ENCODE measurements at regions not wholly inside any gene's neighbourhood (a gene's known extent, or its start where the extent isn't known, plus 50 kb on each side); places are given as distances from the start of the nearest gene placed in this dataset.

DNA sequence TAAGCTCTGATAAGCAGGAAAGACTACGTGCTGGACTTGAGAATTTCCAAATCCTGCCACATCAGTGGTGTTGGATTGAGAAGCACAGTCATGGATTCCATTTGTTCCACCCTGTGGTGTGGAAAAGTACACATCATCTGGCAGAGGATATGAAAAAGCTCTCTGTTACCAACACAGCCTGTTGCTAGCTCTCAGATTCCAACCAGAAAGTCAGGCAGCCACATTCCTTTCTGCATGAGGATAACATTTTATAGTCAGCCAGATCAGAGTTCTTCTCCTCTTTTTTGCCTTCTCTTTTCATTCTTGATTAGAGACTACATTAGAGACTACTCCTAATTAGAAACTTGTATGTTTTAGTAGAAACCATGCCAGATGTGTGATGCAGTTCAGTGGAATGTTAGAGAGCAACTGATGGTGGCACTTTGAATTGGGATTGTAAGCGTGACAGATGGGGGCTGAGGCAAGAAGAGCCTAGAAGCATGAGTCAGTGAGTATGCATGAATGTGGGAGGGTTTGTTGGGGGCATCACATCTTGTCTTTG lies 61.2 kb upstream of the STXBP6 start:
- H3K27ac ChIP-seq, result no peak overlapping the region
- H3K4me1 ChIP-seq, result no peaks in the 10 kb centered on the region
- no peaks in the 10 kb centered on the region for H3K27me3 ChIP-seq (ENCODE audit: insufficient read depth in 3 of 3, low read length in 2 of 3)
- TF ChIP-seq, protein P1, sequence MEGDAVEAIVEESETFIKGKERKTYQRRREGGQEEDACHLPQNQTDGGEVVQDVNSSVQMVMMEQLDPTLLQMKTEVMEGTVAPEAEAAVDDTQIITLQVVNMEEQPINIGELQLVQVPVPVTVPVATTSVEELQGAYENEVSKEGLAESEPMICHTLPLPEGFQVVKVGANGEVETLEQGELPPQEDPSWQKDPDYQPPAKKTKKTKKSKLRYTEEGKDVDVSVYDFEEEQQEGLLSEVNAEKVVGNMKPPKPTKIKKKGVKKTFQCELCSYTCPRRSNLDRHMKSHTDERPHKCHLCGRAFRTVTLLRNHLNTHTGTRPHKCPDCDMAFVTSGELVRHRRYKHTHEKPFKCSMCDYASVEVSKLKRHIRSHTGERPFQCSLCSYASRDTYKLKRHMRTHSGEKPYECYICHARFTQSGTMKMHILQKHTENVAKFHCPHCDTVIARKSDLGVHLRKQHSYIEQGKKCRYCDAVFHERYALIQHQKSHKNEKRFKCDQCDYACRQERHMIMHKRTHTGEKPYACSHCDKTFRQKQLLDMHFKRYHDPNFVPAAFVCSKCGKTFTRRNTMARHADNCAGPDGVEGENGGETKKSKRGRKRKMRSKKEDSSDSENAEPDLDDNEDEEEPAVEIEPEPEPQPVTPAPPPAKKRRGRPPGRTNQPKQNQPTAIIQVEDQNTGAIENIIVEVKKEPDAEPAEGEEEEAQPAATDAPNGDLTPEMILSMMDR (IDR thresholded peaks at IDR 0.05), result no peak
- peaks cover 4% of the 10 kb centered on the region for H3K9me3 ChIP-seq
- intact Hi-C loops (cut with DNase I), result no loop called here
- DNase-seq (no peak), ATAC-seq (peak; percentile 36 to 86 (median 58))
- 21 to 30% (median 22%) methylated on average over 2 of the region's 2 CpGs for whole genome bisulfite sequencing, 3 donors
- no peak overlapping the region for H3K4me3 ChIP-seq
- no peaks in the 10 kb centered on the region for H3K36me3 ChIP-seq (ENCODE audit: insufficient read depth in 1 of 2, low read depth in 1 of 2)

DNA sequence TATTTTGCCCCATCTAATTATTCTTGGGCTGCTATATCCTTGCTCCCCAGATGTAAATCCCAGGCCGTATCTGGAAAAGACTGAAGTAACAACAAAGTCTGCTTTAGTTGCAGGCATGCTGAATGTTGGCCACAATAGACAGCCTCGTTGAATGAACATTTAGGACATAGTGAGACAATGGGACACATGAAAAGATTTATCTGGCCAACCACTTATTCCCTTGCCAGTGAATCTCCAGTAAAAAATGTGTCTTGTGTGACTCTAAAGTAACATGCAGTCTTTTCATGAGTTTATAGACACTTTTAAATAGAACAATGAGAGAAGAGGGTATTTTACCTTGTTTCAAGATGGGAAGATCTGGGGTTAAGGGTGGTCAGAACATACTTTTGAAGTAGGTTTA lies 60.2 kb upstream of the STXBP6 start:
- no peak for DNase-seq
- no peaks in the 10 kb centered on the region for H3K4me1 ChIP-seq
- H3K27ac ChIP-seq, result no peak overlapping the region
- no peak for ATAC-seq
- H3K27me3 ChIP-seq (ENCODE audit: insufficient read depth in 3 of 3, low read length in 2 of 3), result no peaks in the 10 kb centered on the region
- TF ChIP-seq, protein P1 (IDR thresholded peaks at IDR 0.05), result no peak
- intact Hi-C loops (cut with DNase I), result no loop called here
- no peaks in the 10 kb centered on the region for H3K36me3 ChIP-seq (ENCODE audit: insufficient read depth in 1 of 2, low read depth in 1 of 2)
- H3K9me3 ChIP-seq, result peaks cover 4% of the 10 kb centered on the region
- H3K4me3 ChIP-seq, result no peak overlapping the region
- 28 to 49% (median 38%) methylated on average over 2 of the region's 2 CpGs for WGBS, 3 donors

DNA sequence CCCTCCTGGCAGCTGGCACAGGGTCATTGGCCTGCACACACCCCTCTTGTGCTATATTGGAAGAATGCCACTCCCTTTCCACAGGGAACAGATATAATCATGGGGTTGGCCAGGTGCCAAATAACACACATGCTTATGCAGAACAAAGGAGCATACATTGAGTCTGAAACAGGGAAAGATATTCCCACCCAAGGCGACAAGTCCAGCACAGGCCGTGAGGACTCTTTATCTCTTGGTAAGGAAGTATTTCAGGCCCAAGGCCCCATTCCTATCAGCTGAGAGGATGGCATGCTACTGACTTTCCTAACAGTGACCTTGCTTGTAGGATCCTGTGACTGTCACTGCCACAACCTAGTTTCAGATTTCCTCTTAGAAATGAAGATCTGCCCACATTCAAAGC lies 59.0 kb upstream of the STXBP6 start:
- H3K4me1 ChIP-seq, result no peaks in the 10 kb centered on the region
- ATAC-seq, result no peak
- no peaks in the 10 kb centered on the region for H3K36me3 ChIP-seq (ENCODE audit: insufficient read depth in 1 of 2, low read depth in 1 of 2)
- TF ChIP-seq, protein P1 (IDR thresholded peaks at IDR 0.05), result no peak
- H3K27ac ChIP-seq, result no peak overlapping the region
- intact Hi-C loops (cut with DNase I), result no loop called here
- 37 to 56% (median 40%) methylated on average over 2 of the region's 2 CpGs for WGBS, 3 donors
- no peaks in the 10 kb centered on the region for H3K27me3 ChIP-seq (ENCODE audit: insufficient read depth in 3 of 3, low read length in 2 of 3)
- no peak overlapping the region for H3K4me3 ChIP-seq
- no peak for DNase-seq
- no peaks in the 10 kb centered on the region for H3K9me3 ChIP-seq

DNA sequence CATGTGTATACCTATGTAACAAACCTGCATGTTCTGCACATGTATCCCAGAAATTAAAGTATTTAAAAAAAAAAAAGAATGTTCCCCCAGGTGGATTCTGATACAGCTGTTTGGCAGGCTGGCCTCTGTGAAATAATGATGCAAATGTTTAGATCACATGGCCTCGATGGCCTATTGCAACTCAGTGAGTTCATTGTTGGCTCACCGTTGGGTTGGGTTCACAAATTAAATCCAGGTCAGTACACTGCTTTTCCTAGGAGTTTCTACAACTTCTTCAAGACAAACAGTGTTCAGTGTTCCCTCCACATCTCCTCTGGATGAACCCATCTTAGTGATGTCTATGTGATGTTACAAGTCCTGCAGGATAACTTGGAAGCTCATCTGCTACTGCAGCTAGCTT lies 58.3 kb upstream of the STXBP6 start:
- no peak overlapping the region for H3K4me3 ChIP-seq
- no peak for ATAC-seq
- no peaks in the 10 kb centered on the region for H3K4me1 ChIP-seq
- H3K36me3 ChIP-seq (ENCODE audit: insufficient read depth in 1 of 2, low read depth in 1 of 2), result no peaks in the 10 kb centered on the region
- H3K9me3 ChIP-seq, result no peaks in the 10 kb centered on the region
- no peaks in the 10 kb centered on the region for H3K27me3 ChIP-seq (ENCODE audit: insufficient read depth in 3 of 3, low read length in 2 of 3)
- DNase-seq, result no peak
- H3K27ac ChIP-seq, result no peak overlapping the region
- intact Hi-C loops (cut with DNase I), result no loop called here
- 57 to 71% (median 67%) methylated on average over 2 of the region's 2 CpGs for WGBS, 3 donors
- TF ChIP-seq, protein P1 (IDR thresholded peaks at IDR 0.05), result no peak

DNA sequence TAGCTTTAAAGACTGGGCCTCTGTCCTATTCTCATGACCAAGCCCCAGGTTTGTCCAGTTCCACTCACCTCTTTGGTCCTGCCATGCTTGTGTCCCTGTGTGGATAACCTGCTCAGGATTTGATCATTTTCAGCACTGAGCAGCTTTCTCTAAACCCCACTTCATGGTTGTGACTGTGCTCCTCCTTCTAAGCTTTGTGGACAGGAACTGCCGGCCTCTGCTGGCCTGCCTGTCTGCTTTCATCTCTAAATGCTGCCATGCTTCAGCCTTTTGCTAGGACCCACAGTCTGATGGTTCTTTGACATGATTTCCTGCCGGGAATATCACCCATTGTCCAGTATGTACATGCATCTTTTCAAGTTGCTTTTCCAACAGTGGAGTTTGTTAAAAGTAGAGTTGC lies 53.9 kb upstream of the STXBP6 start:
- no peak for ATAC-seq
- Histone ChIP-seq H3K4me1 (no peaks in the 10 kb centered on the region), H3K27ac (no peak overlapping the region), H3K27me3 (ENCODE audit: insufficient read depth in 3 of 3, low read length in 2 of 3) (no peaks in the 10 kb centered on the region), H3K4me3 (no peak overlapping the region), H3K36me3 (ENCODE audit: insufficient read depth in 1 of 2, low read depth in 1 of 2) (no peaks in the 10 kb centered on the region), H3K9me3 (peaks cover 3% of the 10 kb centered on the region)
- 64 to 82% (median 80%) methylated on average over 1 to 2 of the region's 2 CpGs for WGBS, 3 donors
- intact Hi-C loops (cut with DNase I), result no loop called here
- DNase-seq, result no peak
- TF ChIP-seq, protein P1 (IDR thresholded peaks at IDR 0.05), result no peak
